SIG-M5 treated with dmso at 0.1 percent for 504 hours (cell line): ENCODE measurements at regions not wholly inside any gene's neighbourhood (a gene's known extent, or its start where the extent isn't known, plus 50 kb on each side); places are given as distances from the start of the nearest gene placed in this dataset.

Source experiments
- DNase-seq: peaks from one replicate; lab custom pipeline; 2025; ENCODE audit not compliant: unreplicated experiment; lab: John Stamatoyannopoulos, UW

GRCh38 chr19:29263305-29264135 lies 50.6 kb upstream of the UQCRFS1 start:
- peak; percentile 22 for DNase-seq

- DNase-seq, result no peak
Observed at GRCh38 chr19:29264897-29265296, 51.9 kb upstream of the UQCRFS1 start.

GRCh38 chr19:29265436-29265835 lies 52.5 kb upstream of the UQCRFS1 start:
- no peak for DNase-seq

DNA sequence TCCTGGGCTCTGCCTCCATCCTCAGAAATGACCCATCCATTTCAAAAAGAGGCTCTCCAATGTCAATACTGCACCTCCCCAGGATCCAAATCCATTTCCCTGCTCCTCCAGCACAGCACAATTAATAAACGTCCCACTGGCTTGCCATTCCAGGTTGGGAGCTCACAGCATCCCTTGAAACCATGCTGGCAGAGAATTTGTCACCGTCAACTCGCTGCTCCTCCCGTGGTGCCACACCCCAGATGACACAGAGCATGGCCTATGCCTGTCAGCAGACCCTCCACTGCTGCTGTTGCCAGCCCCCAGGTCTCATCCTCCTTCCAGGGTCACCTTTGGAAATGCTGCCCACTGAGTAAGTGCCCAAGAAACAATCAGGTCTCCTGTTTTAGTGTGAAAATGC lies 53.0 kb upstream of the UQCRFS1 start:
- no peak for DNase-seq

DNA sequence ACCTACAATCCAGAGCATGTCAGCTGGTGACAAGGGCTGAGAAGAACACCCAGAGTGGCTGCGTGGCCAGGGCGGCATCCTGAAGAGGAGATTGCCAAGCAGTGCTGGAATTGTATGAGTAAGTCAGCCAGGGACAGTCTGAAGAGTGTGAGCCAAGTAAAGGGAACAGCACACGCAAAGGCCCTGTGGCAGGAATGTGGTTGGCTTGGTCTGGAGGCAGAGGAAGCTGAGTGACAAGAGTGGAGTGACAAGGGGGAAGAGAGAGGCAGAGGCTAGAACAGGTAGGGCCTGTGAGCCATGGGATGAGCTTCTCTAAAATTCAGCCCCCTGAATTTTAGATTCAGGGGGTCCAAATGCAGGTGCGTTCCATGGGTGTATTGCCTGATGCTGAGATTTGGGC lies 53.7 kb upstream of the UQCRFS1 start:
- no peak for DNase-seq

DNA sequence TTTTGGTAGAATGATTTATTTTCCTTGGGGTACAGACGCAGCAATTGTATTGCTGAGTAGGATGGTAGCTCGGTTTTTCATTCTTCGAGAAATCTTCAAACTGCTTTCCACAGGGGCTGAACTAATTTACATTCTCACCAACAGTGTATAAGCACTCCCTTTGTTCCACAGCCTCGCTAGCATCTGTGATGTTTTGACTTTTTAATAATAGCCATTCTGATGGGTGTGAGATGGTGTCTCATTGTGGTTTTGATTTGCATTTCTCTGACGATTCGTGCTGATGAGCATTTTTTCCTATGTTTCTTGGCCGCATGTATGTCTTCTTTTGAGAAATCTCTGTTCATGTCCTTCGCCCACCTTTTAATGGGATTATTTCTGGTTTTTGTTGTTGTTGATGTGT lies 54.8 kb upstream of the UQCRFS1 start:
- no peak for DNase-seq

- no peak for DNase-seq
Observed at GRCh38 chr19:29268103-29268502, 55.2 kb upstream of the UQCRFS1 start.

DNA sequence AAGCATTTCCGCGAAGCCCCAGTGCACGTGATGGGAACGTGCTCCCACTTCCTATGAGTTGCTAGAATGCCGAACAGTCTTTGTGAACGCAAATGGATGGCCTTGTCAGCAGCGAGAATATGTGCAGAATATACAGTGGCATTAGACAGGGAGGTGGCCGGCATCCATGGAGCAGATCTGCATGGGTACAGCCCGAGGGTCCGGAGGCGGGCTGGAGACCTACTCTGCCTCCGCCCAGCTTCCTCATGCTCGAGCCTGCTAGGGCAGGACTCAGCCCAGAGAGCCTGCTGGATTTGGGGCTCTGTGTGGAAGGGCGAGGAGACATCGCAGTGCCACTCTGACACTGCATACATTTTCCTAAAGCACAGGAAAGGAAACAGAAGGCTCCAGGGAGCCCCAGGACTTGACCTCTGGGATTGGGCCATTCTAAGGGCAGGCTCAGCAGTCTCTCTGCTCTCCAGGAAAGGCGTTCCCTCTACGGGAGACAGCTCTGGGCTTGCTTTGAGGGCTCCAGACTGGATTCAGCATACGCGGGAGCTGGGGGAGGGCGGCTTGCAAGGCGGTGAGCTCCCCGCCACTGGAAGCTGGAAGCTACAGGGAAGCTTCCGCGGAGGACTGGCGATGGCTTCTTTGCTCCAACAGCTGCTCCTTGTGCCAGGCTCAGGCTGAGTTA lies 55.9 kb upstream of the UQCRFS1 start:
- no peak for DNase-seq

GRCh38 chr19:29269641-29270040 lies 56.7 kb upstream of the UQCRFS1 start:
- no peak for DNase-seq

DNA sequence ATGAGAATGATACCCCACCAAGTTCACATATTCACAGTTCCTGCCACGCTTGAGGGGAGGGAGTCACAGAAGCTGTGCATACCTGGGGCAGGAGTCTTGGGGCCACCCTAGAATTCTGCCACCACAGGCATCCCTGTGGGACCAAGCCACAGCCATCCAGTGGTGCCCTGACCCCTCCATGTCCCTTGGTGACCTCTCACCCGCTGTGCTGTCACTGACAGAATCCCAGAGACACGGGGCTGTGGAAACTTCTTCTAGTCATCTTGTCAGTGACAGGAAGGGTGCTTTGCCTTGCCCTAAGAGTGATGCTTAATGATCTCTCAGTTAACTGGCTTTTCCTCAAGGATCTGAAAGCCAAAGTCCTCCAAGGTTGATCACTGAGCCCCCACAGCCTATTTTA lies 58.4 kb upstream of the UQCRFS1 start:
- no peak for DNase-seq

GRCh38 chr19:29271911-29272310 lies 59.0 kb upstream of the UQCRFS1 start:
- no peak for DNase-seq

- no peak for DNase-seq
Observed at GRCh38 chr19:29273000-29273640, 60.2 kb upstream of the UQCRFS1 start.

GRCh38 chr19:29275266-29275665 lies 62.3 kb upstream of the UQCRFS1 start:
- no peak for DNase-seq

DNA sequence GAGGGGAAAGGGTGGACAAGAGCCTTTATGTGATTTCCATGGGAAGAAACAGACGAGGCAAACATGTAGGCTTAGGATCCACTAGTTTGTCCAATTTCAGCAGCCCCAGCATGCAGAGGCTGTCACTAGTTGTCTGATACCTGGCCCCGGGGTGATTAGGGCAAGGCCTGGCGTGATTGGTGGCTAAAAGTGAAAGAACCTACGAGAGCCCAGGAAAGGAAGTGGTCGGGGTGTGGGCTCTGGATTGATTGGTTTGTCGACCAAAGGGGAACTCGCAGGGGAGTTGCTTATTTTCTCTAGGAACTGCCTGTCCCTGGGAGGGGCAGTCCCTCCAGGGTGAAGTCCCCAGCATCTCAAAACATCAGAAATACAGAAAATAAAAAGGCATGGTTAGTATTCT lies 64.2 kb upstream of the UQCRFS1 start:
- no peak for DNase-seq

DNA sequence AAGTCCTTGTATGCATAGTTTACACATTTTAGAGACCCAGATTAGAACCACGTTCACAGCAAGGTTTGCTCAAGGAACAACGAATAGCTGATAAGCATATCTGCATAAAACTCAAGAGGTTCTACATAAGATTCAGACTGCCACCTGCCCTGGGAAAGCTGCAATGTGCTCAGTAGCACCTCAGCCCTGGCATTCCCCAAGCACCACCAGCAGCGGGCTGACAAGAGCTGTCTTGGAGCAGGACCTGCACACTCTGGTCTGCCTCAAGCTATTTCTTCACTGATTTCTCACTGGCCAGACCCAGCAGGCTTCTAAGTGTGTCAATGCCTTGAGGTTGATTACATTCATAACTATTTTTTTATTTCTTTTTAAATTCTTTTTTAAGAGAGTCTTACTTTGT lies 65.8 kb upstream of the UQCRFS1 start:
- DNase-seq, result no peak

- no peak for DNase-seq
Observed at GRCh38 chr19:29283366-29283765, 70.4 kb upstream of the UQCRFS1 start.

DNA sequence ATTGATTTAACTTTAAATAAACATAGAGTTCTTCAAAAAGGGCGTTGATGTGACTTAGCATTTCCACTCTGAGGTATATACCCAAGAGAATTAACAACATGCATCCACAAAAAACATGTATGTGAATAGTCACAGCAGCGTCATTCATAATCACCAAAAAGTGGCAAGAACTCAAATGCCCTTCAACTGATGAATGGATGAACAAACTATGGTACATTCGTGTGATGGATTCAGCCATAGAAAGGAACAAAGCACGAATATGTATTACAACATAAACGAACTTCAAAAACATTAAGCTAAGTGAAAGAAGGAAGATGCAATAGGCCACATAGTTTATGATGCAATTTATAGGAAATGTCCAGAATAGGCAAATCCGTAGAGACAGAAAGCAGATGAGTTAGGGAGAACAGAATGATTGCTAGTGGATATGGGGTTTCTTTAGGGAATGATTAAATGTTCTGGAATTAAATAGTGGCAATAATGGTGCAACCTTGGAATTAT lies 72.3 kb upstream of the UQCRFS1 start:
- no peak for DNase-seq

DNA sequence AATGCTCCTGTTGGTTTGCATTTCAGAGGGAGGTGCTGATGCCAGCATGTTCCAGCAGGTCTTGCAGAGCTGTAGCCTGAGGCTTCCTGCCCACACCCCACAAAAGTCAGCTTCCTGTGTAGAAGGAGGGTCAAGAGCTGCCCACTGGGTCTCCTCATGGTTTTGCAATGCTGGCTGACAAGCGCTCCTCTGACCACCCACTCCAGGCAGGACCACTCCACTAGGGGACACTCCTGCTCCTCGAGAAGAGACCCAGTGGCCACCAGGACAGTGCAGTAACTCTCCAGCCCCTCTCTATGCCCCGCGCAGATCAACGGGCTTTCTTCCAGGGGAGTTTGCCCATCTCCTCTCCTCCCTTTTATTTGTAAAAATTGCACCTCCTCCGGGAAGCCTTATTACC lies 72.9 kb upstream of the UQCRFS1 start:
- no peak for DNase-seq

DNA sequence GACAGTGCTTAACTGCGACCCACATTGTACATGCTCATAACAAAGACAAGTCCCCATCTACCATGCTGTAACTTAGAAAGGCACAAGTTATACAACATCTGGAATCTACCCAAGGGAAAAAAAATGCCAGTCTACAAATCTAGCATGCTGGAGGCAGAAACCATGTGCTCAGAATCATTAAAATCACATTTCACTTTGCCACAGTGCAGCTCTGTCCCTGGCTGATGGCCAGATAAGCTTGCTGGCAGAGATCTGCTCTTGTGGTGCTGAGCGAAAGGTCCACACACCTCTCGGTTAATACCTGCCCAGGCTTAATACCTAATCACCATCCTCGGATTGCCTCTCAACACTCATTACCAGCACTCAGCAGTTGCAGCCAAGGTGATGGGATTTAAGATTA lies 74.1 kb upstream of the UQCRFS1 start:
- DNase-seq, result no peak

GRCh38 chr19:29288256-29288655 lies 75.3 kb upstream of the UQCRFS1 start:
- DNase-seq, result no peak

- no peak for DNase-seq
Observed at GRCh38 chr19:29289020-29289419, 76.1 kb upstream of the UQCRFS1 start.

DNA sequence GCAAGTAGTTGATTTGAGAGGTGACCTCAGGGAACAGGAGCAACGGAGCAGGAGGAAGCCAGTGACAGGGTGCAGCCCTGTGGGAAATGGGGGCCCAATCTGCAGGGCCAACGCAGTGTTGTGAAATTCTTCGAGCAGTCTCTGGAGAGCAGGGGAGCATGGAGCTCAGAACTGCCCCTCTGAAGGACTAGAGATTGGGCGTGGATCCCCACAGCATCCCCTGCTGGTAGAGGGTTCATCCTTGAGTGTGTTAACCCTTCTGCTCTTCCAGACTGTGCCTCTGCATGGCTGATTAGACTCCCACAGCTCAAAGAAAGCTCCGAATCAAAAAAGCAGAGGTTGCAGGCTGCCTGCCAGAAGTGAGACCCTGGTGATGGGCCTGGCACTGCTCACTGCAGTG lies 77.9 kb upstream of the UQCRFS1 start:
- DNase-seq, result no peak
